Stimulated activated CD4-positive, alpha-beta T cell treated with anti-CD3 and anti-CD28 coated beads, Interleukin-1b, Interleukin-23, amount 100 ng/mL, for 4 hours (primary cell): ENCODE measurements at regions not wholly inside any gene's neighbourhood (a gene's known extent, or its start where the extent isn't known, plus 50 kb on each side); places are given as distances from the start of the nearest gene placed in this dataset.
"Not testable (repeated sequence)": the region's sequence is repeated elsewhere in the genome, so short reads cannot be mapped to it uniquely, and the experiment has no call there.

Experiments used
- DNase-seq, 2 donors: peaks; one replicate each; pipeline ENCODE4 v3.0.0-alpha.2; 2020; ENCODE audit warnings: low read depth in 2 of 2

DNA sequence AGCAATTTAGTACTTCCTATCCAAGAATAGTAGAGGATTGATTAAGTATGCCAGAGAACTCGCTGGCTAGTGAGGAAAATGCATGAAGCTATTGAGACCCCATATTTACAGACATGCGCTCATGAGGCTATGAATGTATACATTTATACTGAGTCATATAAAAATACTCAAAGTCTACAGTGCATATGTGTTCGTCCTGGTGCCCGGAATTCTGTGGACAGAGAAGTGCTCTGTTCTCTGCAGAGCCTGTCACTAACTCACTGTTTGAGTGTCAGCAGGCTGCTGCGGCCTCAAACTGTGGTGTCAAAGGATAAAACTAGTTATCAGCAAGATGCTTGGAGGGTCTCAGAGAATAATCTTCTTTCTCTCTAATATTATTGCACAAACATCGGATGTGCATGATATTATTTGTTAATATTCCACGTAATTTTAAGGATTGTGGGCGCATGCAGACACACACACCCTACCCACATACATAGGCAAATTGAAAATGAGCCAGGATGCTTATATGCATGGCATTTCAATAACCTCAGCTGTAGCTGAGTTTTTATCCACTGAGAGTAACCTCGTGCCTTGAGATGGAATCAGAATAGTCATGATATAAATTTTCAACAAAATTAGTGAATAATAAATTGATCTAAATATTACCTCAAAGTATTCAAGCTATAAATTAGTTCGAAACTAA, 50.0 kb upstream of the TSC22D2 start:
- no peak for DNase-seq

DNA sequence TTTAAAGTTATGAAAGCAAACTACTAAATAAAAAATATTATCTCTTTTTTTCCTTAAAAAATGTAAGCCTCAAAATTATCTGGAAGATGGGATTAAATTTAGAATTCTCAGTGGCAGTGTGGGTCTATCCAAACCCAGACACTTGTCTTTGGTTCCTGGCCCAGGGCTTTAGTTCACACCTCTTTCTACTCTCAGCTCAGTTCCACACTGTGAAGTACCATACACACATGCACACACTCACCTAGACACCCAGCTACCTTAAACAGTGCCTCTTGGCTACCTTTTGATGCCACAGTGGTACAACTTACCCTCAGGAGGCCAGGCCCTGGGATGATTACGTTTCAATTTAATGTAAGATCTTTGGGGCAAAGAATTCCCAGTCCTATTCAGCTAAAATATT, 51.0 kb upstream of the TSC22D2 start:
- DNase-seq = no peak

DNA sequence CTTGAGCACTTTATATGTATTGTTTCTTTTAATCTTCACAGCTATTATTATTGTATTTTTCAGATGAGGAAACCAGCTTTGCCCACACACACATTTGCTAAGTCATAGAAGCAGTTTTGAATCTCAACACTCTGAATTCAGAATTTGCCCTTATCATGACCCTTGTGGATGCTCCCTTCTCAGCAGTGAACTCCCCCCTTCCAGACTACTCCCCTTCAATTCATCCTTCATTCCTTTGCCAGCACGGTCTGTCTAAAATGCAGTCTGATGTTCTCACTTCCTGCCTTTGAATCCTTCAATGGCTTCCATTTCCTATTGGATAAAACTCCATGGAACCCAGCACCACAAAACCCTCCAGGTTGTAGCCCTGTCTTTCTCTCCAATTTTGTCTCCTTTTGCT, 52.5 kb upstream of the TSC22D2 start:
- no peak for DNase-seq

DNA sequence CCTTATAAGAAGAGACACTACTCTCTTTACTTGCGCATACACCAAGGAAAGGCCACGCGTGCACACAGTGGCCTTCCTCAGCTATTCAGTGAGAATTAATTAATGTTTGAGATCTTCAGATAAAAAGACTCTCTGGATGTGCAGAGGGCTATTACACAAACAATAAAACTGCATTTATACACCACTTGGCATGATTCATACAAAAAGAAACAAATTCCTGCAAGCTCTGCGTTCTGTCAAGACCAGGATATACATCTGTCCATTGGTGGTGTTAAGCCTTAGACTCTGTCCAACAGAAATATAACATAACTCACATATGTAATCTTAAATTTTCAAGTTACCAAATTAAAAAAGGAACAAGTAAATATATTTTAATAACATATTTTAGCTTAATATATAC, 55.2 kb upstream of the TSC22D2 start:
- DNase-seq = no peak

DNA sequence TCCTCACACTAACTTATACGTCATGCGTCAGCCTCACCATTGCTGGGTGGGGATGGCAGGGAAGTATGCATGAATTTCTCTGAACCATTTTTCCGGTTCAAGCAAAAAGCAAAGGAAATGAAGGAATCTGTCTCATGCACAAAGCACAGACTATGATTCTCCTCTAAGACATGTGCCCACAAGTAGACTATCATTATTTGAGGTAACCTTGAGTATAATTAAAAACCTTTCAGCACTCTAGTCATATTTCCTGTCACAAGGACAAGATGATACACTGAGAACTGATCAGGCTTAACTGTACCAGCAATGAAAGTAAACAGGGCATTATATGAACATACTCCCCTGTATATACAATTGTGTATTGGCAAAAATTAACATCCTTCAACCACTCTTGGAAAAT, 56.7 kb upstream of the TSC22D2 start:
- DNase-seq = no peak

DNA sequence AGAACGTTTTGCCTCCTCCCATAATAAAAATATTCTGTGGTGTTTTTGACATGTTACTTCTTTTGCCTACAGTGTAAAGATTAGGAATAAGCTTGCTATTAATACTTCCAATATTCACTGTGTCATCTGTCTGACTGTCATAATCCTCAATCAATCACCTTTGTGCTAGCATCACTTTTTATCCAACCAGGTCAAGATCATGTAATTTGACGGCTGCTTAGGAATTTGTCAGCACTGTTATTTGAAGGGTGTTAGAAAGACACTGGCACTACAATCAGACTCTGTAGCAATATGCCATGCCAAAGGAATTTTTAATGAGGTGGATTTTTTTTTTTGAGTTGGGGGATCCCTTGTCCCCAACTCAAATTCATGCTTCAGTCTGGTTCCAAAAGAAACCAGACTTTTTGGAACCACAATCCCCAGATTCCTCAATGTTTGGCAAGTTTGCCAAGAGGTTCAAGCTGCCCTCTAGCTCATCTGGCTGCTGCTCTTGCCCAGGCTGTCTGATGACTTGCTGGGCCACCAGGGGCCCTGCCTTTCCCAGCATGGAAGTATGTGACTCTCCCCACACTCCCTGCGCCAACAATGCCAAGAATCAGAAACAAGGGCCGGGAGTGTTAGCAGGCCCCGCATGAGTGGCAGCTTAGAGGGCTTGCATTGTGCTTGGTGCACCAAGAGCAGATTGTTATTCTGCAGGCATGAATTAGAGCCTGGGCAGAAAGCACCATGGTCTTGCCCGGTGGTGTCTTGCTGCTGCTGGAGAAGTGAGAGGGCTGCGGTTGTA, 58.6 kb upstream of the TSC22D2 start:
- no peak for DNase-seq

DNA sequence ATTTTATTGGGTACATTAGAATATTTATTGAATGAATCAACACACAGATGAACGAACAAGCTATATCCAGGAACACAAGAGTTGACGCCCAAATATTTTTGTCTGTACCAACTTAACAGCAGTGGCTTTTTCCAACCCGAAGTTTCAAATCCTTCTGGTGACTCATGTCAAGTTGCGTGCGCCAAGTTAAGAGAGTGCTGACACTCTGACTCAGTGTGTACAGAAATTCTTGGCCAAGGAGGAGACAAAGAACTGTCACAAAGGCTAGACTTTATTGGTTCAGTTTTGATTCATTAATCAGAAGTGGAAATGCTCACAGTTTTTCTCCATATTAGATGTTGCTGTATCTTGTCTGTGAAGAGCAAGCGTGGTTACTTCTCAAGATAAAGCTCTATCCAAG, 59.6 kb upstream of the TSC22D2 start:
- DNase-seq = no peak

DNA sequence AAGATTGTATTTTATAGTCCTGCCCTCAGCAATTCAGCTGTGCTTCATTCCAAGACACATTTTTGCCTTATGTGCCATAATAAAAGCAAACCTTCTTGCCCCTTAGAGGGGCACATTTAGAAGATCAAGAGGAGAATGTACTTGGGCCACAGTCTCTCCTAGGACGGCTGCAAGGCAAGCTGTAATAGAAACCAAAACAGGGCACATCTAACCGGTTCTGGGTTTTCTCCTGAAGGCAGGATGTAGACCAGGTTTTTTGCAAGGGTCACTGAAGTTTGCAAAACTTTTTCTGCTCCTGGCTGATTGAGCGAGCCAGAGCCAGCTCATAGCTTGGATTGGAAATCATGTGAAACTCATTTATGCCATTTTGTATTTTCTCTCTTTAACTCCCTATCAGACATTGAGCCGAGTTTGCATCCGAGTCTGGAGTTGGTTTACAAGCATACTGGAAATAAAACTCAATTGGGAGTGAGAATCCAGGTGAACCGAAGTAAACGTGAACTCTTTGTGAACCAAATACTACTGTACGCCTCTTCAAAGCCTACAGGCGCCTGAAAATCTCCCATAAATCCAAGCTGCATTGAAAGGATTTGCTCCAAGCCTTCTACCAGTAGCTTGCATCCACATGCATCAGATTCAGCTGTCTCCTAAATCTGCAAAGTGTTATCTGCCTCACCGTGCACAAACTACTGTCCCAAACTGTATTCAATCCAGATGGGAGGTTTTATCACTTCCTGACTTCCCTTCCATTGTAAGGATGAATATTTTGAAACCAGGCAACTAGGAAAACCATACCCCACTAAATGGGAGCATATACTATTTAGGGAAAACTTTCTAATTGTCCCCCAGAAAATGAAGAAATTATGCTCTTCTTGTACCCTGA, 60.9 kb upstream of the TSC22D2 start:
- DNase-seq = no peak

DNA sequence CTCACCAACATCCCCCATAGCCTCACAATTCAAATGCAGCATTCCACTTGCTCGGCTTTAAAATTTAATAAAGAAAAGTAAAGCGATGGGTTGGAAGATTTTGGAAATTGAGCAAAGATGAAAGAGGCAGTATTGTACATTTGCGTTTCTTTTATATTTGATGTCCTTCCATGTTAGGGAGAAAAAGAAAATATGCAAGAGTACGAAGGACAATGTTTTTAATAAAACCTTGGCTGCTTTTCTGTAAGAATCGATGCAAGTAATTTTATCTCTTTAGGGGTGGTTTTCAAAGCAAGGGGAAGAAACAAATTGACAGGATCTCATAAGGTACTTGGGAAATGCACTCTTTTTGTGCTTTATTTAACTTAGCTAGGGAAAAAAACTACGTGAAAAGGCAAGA, 61.8 kb upstream of the TSC22D2 start:
- DNase-seq = no peak

DNA sequence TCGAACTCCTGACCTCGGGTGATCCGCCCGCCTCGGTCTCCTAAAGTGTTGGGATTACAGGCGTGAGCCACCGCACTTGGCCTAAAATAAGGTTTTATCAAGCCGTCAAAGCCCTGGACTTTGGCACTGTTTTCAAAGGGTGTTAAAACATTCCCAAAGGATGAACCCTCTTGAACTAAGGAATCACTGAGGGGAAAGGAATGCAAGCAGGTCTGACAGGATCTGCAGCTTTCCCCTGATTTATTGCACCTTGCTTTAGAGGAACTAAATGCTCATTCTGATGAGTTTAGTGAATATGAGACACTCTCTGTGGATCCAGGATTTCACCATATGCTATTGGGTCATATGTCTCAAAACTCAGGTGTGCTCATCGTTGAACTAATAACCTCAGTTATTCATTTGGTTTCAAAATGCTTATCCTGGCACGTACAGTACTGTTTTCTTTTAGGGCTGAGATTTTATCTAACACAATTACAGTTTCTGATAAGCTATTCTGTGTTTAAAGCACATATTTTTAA, 63.0 kb upstream of the TSC22D2 start:
- DNase-seq = no peak

DNA sequence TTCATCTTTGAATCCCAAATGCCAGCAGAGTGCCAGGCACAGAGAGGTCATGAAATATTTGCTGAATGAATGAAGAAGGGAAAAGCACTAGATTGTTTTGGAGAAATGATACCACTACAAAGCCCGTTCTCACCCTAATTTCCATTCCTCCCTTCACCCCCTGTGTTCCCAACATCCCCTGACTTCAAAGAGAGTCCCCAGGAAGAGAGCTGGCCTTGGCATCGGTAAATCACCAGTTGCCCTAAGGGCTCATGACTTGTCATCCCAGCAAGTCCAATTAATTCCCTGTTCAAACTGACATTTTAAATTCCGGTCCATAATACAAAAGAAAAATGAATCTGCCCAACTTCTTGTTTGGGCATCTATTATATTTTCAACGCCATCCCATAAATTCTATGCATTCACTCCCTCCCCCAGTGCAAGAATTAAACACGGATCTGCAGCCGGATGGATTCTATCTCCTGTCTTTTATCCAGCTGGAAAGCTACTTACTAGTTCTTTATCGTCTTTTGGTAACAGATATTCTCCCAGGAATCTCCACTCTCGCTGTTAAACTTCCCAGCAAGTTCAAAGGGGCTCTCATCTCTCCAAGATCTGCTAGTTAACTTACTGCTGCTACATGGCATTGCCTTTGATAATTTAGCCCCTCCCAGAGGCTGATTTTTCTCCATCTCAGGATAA, 63.9 kb upstream of the TSC22D2 start:
- DNase-seq = no peak

DNA sequence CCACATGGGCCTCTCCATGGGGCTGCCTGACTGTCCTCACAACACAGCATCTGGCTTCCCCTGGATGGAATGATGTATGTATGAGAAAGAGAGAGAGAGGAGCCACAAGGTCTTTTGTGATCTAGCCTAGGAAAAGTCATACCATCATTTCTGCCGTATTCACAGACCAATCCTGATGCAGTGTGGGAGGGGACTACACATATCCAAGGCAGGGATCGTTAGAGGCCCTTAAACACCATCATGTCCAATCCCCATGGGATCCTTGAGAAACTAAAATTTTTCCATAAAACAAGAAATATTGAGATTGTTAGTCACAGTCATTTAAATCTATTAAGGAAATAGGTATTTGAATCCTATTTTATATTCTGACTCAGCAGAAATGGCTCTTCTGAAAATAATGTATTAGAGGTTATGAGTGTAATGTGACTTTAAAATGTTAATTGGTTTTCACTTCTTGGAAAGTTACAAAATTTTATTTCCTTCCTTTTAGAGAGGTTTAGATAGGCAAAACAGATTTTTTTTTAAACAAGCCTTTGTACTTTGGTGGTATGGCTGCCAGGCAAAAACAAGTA, 65.1 kb upstream of the TSC22D2 start:
- DNase-seq = no peak

DNA sequence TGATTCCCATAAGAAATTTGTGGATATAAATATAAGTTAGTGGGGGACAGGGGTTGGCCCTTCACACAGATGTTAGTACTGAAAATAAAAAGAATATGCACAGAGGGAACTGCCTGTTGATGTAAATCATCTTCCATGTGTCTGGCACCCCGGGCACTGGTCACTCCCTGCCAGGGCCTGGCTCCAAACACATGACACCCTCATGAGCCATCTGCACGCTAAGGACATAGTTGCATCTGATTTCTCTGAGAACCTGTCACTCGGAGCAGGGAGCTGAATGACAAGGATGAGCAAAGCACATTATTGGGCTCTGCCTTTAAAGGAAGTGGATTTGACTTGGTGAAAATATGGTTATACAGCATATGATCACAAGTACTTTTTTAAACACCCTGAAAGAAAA, 66.2 kb upstream of the TSC22D2 start:
- DNase-seq = no peak

DNA sequence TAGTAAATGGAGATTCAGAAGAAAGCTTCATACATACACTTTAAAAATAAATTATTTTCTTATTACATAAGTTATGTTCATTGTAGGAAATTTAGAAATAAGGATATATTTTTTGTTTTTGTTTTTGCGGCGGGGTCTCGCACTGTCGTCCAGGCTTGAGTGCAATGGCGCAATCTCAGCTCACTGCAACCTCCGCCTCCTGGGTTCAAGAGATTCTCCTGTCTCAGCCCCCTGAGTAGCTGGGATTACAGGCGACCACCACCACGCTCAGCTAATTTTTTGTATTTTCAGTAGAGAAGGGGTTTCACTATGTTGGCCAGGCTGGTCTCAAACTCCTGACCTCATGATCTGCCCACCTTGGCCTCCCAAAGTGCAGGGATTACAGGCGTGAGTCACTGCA, 71.7 kb upstream of the TSC22D2 start:
- DNase-seq = not testable (repeated sequence)

DNA sequence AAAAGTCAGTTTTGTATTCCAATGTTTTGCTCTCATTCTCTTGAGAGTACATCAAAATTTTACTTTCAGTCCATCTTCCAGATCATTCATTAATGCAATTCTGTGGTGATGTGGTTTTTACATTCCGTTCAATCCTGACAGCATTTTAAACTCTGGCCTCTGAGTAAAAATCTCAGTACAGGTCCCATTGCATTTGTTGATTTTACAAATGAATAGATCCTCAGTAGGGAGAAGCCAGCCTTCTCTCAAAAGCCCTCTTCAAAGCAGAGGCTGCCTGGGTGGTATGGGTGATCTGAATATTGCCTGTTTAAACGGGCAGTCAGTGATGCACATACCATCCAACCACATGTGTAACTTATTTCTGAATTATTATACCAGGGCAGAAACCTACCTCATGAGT, 72.5 kb upstream of the TSC22D2 start:
- DNase-seq = no peak

DNA sequence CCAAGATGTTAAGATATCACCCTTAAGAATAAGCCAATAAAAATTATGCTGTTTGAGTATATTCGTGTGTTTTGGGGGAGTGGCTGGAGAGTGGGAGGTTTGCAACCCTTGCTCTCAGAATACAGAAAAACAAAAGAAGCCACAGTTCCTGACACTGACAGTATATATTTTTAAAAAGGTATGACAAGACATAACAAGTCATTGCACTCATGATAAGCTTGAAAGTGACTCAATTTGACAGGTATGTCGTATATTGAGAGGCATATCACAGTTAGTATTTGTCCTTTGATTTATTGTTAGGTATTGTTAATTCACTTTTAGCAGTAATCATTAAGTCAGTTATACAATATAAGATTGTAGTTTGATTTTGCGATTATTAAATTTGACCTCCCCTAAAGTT, 73.1 kb upstream of the TSC22D2 start:
- DNase-seq = no peak

DNA sequence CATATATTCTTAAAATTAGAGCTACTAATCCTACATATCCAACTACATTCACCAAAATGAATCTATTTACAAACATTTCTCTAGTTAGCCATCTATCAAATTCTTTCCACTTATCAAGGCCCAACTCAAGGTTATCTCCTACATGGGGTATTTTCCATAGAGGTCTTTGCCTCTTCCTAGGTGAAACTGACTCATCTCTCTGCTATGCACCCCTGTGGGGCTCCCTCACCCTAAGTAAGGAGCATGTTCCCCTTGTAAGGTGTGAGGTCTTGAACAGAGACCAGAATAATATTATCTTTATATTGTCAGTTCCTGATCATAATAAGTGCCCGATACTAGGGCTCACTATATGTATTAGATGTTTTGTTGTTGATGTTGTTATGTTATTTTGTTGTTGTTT, 74.6 kb upstream of the TSC22D2 start:
- DNase-seq = no peak

DNA sequence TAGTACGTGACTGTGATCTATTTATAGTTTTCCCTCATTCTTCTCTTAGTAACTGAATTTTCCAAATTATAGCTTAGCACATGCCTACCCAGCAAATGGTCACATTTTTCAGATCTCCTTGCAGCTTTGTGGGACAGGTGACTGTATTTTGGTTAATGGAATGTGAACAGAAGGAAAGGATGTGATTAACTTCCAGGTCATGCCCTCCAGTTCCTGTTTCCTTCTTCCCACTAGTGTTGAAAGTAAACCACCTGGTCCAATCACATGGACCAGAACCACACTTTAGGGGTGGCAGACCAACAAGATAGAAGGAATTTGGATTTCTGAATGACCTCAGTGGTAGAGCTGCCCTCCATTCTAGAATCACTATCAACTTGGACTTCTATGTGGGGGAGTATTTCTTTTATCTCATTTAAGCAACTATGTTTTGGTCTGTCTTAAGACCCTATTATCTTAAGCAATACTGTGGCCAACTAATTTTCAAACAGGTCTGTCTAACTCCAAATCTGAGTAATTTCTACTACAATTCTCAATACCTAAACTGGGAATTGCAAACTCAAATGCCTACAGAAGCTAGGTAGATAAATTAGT, 76.0 kb upstream of the TSC22D2 start:
- no peak for DNase-seq

DNA sequence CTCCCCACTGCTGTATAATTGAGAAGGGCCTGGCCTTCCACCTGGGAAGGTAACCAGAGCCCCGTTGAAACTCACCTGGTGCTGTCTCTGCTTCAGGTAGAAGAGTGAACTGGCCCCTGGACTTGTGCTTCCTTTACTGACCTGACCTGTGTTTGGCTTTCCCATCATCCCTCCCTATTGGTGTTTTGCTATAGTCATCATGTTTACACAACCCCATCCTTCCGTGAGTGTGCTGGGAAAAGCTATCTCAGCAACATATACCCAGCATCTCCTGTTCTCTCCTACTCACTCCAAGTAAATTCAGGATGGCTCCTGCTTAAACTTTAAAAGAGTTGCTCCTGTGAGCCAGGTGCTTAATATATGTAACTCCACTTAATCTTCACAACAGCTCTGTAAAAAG, 77.2 kb upstream of the TSC22D2 start:
- DNase-seq = no peak

DNA sequence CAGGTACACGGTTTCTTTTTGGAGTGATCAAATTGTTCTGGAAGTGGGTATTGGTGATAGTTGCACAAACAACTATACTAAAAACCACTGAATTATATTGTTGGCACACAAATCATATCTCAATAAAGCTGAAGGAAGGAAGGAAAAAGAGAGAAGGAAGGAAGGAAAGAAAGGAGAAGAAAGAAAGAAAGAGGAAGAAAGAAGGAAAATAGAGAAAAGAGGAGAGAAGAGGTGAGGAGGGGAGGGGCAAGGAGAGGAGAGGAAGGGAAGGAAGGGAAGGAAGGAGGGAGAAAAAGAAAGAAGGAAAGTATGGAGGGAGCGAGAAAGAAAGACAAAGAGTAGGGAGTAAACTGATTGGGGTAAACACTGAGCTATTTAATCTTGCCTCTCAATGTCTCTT, 77.9 kb upstream of the TSC22D2 start:
- no peak for DNase-seq

DNA sequence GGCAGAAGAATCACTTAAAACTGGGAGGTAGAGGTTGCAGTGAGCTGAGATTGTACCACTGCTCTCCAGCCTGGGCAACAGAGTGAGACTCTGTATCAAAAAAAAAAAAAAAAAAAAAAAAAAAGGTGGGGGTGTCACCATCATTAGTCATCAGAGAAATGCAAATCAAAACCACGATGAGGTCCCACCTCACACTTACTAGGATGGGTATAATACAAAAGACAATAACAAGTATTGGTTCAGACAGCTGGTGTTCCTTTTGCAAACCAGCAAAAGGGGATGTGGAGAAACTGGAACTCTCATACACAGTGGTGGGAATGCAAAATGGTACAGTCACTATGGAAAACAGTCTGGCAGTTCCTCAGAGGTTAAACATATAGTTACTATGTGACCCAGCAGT, 78.7 kb upstream of the TSC22D2 start:
- no peak for DNase-seq
